Activated CD4-positive, alpha-beta T cell treated with anti-CD3 and anti-CD28 coated beads, Interleukin-2, amount 50 U/mL, for 24 hours (primary cell): ENCODE measurements at regions not wholly inside any gene's neighbourhood (a gene's known extent, or its start where the extent isn't known, plus 50 kb on each side); places are given as distances from the start of the nearest gene placed in this dataset.
"Not testable (repeated sequence)": the region's sequence is repeated elsewhere in the genome, so short reads cannot be mapped to it uniquely, and the experiment has no call there.

Experiments used
- DNase-seq, 2 donors: peaks; one replicate each; pipeline ENCODE4 v3.0.0-alpha.2; 2020; ENCODE audit warnings: low read depth in 1 of 2, low spot score in 1 of 2

DNA sequence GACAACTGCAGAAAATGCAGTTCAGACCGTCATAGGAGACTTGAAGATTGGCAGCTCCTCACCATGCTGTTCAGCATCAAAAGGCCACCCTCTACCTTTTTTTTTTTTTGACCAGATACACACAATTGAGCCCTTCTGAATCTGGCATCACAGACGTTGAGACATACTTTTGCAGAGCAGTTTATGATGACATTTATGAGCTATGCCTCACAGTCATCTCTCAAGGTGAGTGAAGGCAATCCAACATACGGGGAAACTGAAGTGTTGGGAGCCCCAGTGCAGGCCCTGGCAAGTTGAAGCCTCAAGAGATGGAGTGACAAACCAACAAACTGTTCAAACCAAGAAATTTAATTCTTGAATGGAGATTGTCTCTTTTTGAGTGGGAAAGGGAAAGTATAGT, 83.6 kb upstream of the DLX6 start:
- no peak for DNase-seq

GRCh38 chr7:96923345-96923744, 82.0 kb upstream of the DLX6 start:
- not testable (repeated sequence) for DNase-seq

DNA sequence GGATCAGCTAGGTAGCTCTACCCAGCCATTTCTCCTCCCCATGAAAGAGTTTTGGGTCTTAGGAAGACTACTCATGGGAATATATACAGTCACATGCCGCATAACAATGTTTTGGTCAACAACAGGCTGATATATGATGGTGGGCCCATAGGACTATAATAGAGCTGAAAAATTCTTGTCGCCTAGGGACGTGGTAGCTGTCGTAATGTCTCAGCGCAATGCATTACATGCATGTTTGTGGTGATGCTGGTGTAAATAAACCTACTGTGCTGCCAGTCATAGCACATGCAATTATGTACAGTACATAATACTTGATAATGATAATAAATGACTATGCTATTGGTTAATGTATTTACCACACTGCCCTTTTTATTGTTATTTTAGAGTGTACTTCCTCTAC, 78.2 kb upstream of the DLX6 start:
- DNase-seq = no peak

GRCh38 chr7:96928965-96929364, 76.4 kb upstream of the DLX6 start:
- DNase-seq = no peak

DNA sequence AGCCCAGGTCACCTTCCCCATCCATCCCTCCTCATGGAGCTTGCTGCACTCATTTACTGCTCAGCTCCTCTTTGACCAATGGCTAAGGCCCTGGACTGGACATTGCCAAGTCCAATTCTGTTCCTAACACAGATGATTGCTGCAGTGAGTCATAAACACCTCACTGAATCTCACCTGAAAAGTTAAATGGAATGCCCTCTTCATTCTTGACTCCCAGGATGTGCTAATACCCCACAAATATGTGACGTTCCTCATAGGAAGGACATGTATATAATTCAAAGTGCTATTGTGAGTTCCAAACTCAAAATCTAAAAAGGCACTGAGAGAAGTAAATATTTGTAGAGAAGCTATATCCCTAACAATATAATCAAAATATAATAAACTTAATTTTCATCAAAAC, 73.5 kb upstream of the DLX6 start:
- DNase-seq = no peak

DNA sequence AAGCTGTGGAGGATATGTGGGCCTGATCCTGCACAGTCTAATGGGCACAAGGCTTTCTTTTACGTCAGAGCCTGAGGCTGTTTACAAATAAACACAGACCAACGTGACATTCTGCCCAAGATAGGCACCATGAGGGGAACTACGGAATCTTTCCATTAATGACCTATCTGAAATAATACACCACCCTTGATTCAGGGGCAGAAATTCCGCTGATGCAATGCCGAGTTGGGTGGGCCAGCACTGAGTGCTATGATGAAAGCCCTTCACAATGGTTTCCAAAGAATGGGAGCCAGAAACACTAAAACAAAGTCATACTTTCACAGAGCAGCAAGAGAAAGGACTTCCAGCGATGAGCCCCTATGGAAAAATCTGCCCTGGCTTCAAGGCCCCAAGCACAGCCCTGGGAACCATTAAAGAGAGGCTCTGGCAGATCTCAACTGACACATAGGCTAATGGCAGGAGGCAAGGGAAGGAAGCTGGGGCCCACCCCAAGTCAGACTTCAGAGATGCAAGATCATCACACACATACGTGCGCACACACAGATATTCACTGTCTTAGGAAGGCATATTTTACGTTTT, 72.2 kb upstream of the DLX6 start:
- no peak for DNase-seq

DNA sequence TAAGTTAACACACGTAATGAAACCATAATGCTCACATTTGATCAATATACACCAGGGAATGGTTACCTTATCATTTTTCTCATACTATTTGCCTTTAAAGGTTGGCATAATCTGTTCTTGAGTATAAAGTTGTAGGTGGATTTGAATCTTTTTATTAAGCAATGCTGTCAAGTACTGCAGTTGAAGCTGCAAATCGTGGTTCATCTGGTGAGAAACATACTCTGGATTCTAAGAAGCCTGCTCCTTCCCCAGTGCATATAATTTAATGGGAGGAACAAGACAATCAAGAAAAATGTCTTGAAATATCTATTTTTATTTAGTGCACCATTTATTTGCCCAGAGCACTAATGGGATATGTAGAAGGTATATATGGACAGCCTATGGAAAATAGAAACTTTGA, 68.7 kb upstream of the DLX6 start:
- no peak for DNase-seq

DNA sequence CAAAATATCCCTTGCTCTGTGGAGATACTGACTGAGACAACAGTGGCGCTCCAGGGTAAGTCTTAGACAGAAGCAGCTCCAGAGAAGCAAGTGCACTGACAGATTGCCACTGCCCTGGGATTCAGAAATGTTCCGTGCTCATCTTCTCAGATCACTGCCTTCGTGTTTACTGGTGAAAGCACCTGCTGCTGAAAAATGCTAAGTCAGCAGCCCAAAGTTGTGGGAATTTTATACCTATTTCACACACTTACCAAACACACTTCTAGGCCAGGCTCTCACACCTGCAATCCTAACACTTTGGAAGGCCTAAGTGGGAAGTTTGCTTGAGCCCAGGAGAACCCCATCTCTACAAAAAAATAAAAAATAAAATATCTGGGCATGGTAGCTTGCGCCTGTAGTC, 63.2 kb upstream of the DLX6 start:
- no peak for DNase-seq

GRCh38 chr7:96949766-96950165, 55.6 kb upstream of the DLX6 start:
- no peak for DNase-seq

DNA sequence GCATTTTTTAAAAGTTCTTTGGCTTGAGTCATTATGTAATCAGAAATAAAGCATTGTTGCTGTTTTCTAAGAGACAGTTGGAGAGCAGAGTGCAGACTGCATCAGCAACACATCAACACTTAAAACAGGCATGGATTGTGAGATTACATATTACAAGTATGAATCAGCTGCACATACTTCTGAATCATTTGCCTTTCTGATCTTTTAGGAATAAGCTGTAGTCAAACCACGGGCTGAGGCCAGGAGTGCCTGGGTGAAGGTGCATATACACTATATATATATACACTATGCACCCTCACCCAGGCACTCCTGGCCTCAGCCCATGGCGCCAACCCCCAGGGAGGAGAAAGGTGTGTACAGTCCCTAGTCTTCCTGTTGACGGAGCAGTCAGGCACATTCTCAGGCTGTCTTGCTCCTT, 52.4 kb upstream of the DLX6 start:
- no peak for DNase-seq

- DNase-seq = no peak
Measured at GRCh38 chr7:96953676-96954513, 51.5 kb upstream of the DLX6 start.
